GM06990 (cell line): ENCODE measurements at regions not wholly inside any gene's neighbourhood (a gene's known extent, or its start where the extent isn't known, plus 50 kb on each side); places are given as distances from the start of the nearest gene placed in this dataset.

ENCODE experiments used
- DNase-seq: peaks from one replicate; pipeline ENCODE4 v3.0.0-alpha.2; 2011; ENCODE audit not compliant: insufficient read length; ENCODE audit errors: extremely low read depth
- H3K27me3 ChIP-seq: replicated peaks from 2 replicates; pipeline ENCODE4 v1.6.0; 2011; ENCODE audit warnings: low read length; ENCODE audit not compliant: control insufficient read depth, insufficient read depth
- H3K36me3 ChIP-seq: 2 replicates; pipeline ENCODE4 v1.5.1; 2011; ENCODE audit warnings: low read length; ENCODE audit not compliant: control insufficient read depth, insufficient read depth
- H3K4me3 ChIP-seq: replicated peaks from 2 replicates; pipeline ENCODE4 v1.5.1; 2011; ENCODE audit warnings: low read depth, mild to moderate bottlenecking, control low read depth, low read length
- TF ChIP-seq, protein P1 (sequence below): IDR thresholded peaks from 2 replicates; pipeline ENCODE4 v1.5.1; 2011; ENCODE audit warnings: low read length, control low read depth, mild to moderate bottlenecking, inconsistent platforms; ENCODE audit not compliant: insufficient read depth, poor library complexity, severe bottlenecking

DNA sequence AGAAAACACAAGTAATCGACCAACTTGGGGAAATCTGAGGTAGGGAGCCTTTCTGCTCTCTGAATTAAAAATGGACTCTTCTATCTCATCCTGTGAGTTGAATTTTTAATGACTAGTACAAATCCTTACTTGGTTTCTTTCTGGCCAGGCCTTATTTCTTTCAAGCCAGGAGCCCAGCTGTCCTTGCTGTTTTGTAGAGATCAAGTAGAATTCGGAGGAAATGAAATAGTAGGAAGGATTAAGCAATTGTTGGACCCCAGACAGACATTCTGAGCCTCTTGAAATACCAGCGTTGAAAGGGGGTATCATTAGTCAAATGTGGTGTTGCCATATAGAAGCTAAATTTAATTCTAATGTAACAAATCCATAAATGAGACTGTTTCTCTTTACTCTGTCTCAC, 53.7 kb upstream of the SMIM15 start:
- DNase-seq: no peak
- TF ChIP-seq, protein P1, sequence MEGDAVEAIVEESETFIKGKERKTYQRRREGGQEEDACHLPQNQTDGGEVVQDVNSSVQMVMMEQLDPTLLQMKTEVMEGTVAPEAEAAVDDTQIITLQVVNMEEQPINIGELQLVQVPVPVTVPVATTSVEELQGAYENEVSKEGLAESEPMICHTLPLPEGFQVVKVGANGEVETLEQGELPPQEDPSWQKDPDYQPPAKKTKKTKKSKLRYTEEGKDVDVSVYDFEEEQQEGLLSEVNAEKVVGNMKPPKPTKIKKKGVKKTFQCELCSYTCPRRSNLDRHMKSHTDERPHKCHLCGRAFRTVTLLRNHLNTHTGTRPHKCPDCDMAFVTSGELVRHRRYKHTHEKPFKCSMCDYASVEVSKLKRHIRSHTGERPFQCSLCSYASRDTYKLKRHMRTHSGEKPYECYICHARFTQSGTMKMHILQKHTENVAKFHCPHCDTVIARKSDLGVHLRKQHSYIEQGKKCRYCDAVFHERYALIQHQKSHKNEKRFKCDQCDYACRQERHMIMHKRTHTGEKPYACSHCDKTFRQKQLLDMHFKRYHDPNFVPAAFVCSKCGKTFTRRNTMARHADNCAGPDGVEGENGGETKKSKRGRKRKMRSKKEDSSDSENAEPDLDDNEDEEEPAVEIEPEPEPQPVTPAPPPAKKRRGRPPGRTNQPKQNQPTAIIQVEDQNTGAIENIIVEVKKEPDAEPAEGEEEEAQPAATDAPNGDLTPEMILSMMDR: no peak
- H3K4me3 ChIP-seq: no peak overlapping the region
- no peaks in the 10 kb centered on the region for H3K27me3 ChIP-seq
- H3K36me3 ChIP-seq: no peaks in the 10 kb centered on the region

DNA sequence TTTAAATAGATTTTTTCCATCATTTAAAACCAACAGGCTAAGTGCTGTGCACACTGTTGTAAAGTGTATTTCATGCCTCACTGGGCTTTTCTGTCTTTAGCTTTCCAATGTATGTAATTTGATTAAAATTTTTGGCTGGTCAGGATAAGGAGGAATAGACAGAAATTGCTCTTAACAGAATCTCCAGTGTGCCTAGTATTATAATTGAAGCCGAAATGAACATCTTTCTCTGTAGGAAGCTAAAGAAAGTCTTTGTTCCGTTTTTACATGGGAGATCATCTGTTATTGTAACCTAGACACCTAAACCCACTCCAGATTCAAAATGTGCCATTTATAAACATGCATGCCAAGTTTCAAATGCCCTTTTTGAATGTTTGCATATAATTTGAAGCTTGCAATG, 54.5 kb upstream of the SMIM15 start:
- TF ChIP-seq, protein P1: no peak
- H3K27me3 ChIP-seq: no peaks in the 10 kb centered on the region
- no peak for DNase-seq
- H3K36me3 ChIP-seq: no peaks in the 10 kb centered on the region
- no peak overlapping the region for H3K4me3 ChIP-seq

DNA sequence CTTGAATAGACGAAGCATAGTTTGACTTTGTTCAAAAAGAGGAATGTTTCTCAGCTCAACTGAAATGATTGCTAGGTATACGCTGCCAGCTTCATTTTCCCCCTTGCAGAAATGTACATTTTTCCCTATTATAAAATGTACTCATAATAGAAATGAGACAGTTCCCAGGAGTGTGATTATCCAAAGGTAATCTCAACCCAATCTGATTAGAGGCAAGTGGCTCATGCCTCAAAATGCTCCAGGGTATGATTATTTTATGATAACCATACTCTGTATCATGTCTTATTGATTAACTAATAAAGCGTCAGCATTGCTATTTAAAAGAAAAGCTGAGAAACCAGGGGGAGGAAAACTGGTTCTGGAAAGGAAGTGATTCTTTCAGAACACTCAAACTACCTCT, 54.9 kb upstream of the SMIM15 start:
- Histone ChIP-seq H3K36me3 (no peaks in the 10 kb centered on the region), H3K27me3 (no peaks in the 10 kb centered on the region), H3K4me3 (no peak overlapping the region)
- TF ChIP-seq, protein P1: no peak
- no peak for DNase-seq

DNA sequence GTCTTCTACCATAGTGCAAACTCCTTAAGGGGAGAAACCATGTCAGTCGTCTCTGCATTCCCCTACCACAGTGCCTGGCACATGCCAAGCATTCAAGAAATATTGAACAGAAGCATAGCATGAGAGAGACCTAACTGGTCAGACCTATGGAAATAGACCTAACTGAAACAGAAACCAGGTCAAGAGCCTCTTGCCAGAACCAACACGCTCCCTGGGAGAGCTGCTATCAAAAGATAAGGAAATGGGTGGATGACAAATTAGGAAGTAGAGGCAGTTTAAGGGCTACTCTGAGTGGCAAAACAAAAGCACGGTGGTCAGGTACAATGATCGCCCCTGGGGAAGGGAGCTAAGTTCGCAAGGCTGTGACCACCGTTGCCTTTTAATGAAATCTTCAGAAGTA, 66.0 kb upstream of the SMIM15 start:
- TF ChIP-seq, protein P1: no peak
- H3K4me3 ChIP-seq: no peak overlapping the region
- no peaks in the 10 kb centered on the region for H3K36me3 ChIP-seq
- H3K27me3 ChIP-seq: no peaks in the 10 kb centered on the region
- no peak for DNase-seq

DNA sequence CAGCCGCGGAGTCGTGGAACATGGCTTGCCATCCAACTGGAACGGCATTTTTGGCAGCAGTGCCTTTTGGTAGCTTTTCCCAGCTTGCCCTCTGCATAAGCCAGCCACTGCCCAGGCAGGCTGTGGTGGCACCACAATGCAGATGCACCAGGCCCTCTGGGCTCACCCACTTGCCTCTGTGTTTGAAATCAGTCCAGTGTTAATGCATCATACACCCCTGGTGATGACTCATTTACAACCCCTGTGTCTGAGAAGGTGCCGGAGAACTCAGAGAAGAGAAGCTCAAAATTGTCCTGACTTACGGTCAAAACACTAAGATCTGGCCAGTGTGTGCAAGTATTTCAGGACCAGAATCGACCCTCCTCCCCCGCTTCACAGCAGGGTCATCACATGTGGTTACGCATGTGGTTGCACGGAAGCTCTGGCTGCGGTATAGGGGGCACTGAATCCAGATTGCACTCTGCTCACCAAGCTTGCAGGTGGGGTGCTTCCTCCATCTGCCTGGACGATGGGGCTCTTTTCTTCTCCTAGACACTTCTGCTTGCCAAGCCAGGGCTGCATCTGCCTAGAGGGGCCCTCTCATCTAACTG, 66.5 kb upstream of the SMIM15 start:
- no peaks in the 10 kb centered on the region for H3K36me3 ChIP-seq
- H3K4me3 ChIP-seq: no peak overlapping the region
- DNase-seq: peak; percentile 28
- no peaks in the 10 kb centered on the region for H3K27me3 ChIP-seq
- TF ChIP-seq, protein P1: no peak

DNA sequence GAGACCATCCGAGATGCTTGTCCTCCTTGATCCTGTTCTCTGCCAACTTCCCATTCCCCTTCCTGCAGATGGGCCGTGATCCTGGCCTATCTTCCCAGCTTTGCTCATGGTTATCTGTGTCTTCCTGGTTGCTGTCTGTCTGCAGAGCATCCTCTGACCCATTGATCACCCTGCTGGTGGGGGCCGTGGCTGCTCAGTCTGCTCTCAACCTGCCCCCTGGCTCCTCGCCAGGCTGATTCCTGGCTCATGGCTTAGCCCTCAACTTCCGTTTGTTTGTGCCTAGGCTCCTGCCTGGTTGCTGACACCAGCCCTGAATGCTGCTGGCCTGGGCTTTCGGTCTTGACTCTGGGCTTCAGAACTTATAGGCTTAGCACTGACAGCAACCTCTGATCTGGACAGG, 67.1 kb upstream of the SMIM15 start:
- TF ChIP-seq, protein P1: no peak
- H3K36me3 ChIP-seq: no peaks in the 10 kb centered on the region
- no peak overlapping the region for H3K4me3 ChIP-seq
- H3K27me3 ChIP-seq: no peaks in the 10 kb centered on the region
- peak; percentile 5 for DNase-seq
